Astrocyte (in vitro differentiated cells and primary cell): ENCODE measurements at regions not wholly inside any gene's neighbourhood (a gene's known extent, or its start where the extent isn't known, plus 50 kb on each side); places are given as distances from the start of the nearest gene placed in this dataset.
A peak's percentile ranks its signal among the peaks of the same experiment; 100 is the strongest.

Experiments used
- DNase-seq: peaks from one replicate; pipeline ENCODE4 v3.0.0-alpha.2; 2010; ENCODE audit warnings: low read depth
- FAIRE-seq: peaks from 2 replicates; lab custom pipeline; 2011; peaks lifted over from hg19 to GRCh38; lab: Jason Lieb, UNC
- H2AFZ ChIP-seq: 2 replicates; pipeline ENCODE4 v1.6.0; 2012; ENCODE audit warnings: low read depth, low read length, inconsistent platforms
- H3K27ac ChIP-seq: 2 replicates; pipeline ENCODE4 v1.5.1; 2011; ENCODE audit warnings: low read depth, low read length, inconsistent platforms
- H3K27me3 ChIP-seq: 2 replicates; pipeline ENCODE4 v1.6.0; 2011; ENCODE audit warnings: low read length, inconsistent platforms; ENCODE audit not compliant: insufficient read depth
- H3K36me3 ChIP-seq: 2 replicates; pipeline ENCODE4 v1.5.1; 2011; ENCODE audit warnings: low read length, inconsistent platforms; ENCODE audit not compliant: insufficient read depth
- H3K4me1 ChIP-seq: 2 replicates; pipeline ENCODE4 v1.5.1; 2011; ENCODE audit warnings: low read length, inconsistent platforms; ENCODE audit not compliant: insufficient read depth
- H3K4me2 ChIP-seq: 2 replicates; pipeline ENCODE4 v1.6.0; 2012; ENCODE audit warnings: low read length, inconsistent platforms
- H3K4me3 ChIP-seq: 2 replicates; pipeline ENCODE4 v1.5.1; 2011; ENCODE audit warnings: low read depth, mild to moderate bottlenecking, low read length, inconsistent platforms; ENCODE audit not compliant: insufficient read depth
- H3K79me2 ChIP-seq: 2 replicates; pipeline ENCODE4 v1.6.0; 2012; ENCODE audit warnings: mild to moderate bottlenecking, low read length, inconsistent platforms; ENCODE audit not compliant: insufficient read depth
- H3K9ac ChIP-seq: 2 replicates; pipeline ENCODE4 v1.6.0; 2012; ENCODE audit warnings: mild to moderate bottlenecking, low read length, inconsistent platforms
- H3K9me3 ChIP-seq: 2 replicates; pipeline ENCODE4 v1.5.1; 2012; ENCODE audit warnings: low read depth, mild to moderate bottlenecking, low read length, inconsistent platforms; ENCODE audit not compliant: insufficient read depth
- H4K20me1 ChIP-seq: 2 replicates; pipeline ENCODE4 v1.6.0; 2012; ENCODE audit warnings: low read length, inconsistent platforms; ENCODE audit not compliant: insufficient read depth
- H3K27ac Mint-ChIP-seq: one replicate; pipeline ENCODE4 v1.8.0; 2021; ENCODE audit warnings: mild to moderate bottlenecking, mixed read lengths; ENCODE audit not compliant: unreplicated experiment
- H3K27me3 Mint-ChIP-seq: one replicate; pipeline ENCODE4 v1.8.0; 2021; ENCODE audit warnings: low read depth, mixed read lengths; ENCODE audit not compliant: unreplicated experiment
- H3K36me3 Mint-ChIP-seq: one replicate; pipeline ENCODE4 v1.8.0; 2021; ENCODE audit warnings: low read depth, mixed read lengths; ENCODE audit not compliant: unreplicated experiment
- H3K4me1 Mint-ChIP-seq: one replicate; pipeline ENCODE4 v1.8.0; 2021; ENCODE audit warnings: low read depth, mixed read lengths; ENCODE audit not compliant: unreplicated experiment
- H3K4me3 Mint-ChIP-seq: one replicate; pipeline ENCODE4 v1.8.0; 2021; ENCODE audit warnings: mild to moderate bottlenecking, moderate library complexity, mixed read lengths; ENCODE audit not compliant: unreplicated experiment
- H3K9me3 Mint-ChIP-seq: one replicate; pipeline ENCODE4 v1.8.0; 2021; ENCODE audit warnings: mild to moderate bottlenecking, mixed read lengths; ENCODE audit not compliant: unreplicated experiment
- CTCF ChIP-seq: IDR thresholded peaks from 2 replicates; pipeline ENCODE4 v1.5.1; 2011; ENCODE audit warnings: low read depth, mild to moderate bottlenecking, inconsistent platforms, low read length, moderate library complexity; ENCODE audit not compliant: insufficient read depth
- EZH2 ChIP-seq: IDR thresholded peaks from 2 replicates; pipeline ENCODE4 v1.6.1; 2012; ENCODE audit warnings: mild to moderate bottlenecking, low read length, inconsistent platforms; ENCODE audit not compliant: insufficient read depth

GRCh38 chr2:144091622-144092021, 428.3 kb downstream of the ZEB2 start:
- TF ChIP-seq CTCF (no peak), EZH2 (no peak)
- Histone ChIP-seq H3K27me3 (no peaks in the 10 kb centered on the region), H3K36me3 (no peaks in the 10 kb centered on the region), H3K4me2 (no peak overlapping the region), H3K4me1 (peaks cover 7% of the 10 kb centered on the region), H3K9ac (no peak overlapping the region), H3K9me3 (no peaks in the 10 kb centered on the region), H3K27ac (no peak overlapping the region), H4K20me1 (no peaks in the 10 kb centered on the region), H2AFZ (no peak overlapping the region), H3K4me3 (no peak overlapping the region), H3K79me2 (no peaks in the 10 kb centered on the region)
- Mint-ChIP-seq H3K27me3 (no peaks in the 10 kb centered on the region), H3K4me1 (peaks cover 11% of the 10 kb centered on the region), H3K27ac (no peak overlapping the region), H3K9me3 (no peaks in the 10 kb centered on the region), H3K4me3 (no peak overlapping the region), H3K36me3 (no peaks in the 10 kb centered on the region)
- DNase-seq (no peak), FAIRE-seq (no peak)

GRCh38 chr2:144088863-144089262, 431.1 kb downstream of the ZEB2 start:
- Mint-ChIP-seq H3K9me3 (no peaks in the 10 kb centered on the region), H3K27ac (no peak overlapping the region), H3K36me3 (no peaks in the 10 kb centered on the region), H3K4me3 (no peak overlapping the region), H3K27me3 (no peaks in the 10 kb centered on the region), H3K4me1 (peaks cover 18% of the 10 kb centered on the region)
- H4K20me1 ChIP-seq: no peaks in the 10 kb centered on the region
- no peak for TF ChIP-seq CTCF
- no peak for TF ChIP-seq EZH2
- H3K4me2 ChIP-seq: no peak overlapping the region
- no peak overlapping the region for H3K27ac ChIP-seq
- no peak for FAIRE-seq
- H2AFZ ChIP-seq: no peak overlapping the region
- no peak overlapping the region for H3K4me3 ChIP-seq
- no peaks in the 10 kb centered on the region for H3K36me3 ChIP-seq
- H3K79me2 ChIP-seq: no peaks in the 10 kb centered on the region
- no peak overlapping the region for H3K9ac ChIP-seq
- H3K27me3 ChIP-seq: no peaks in the 10 kb centered on the region
- no peak for DNase-seq
- H3K9me3 ChIP-seq: no peaks in the 10 kb centered on the region
- H3K4me1 ChIP-seq: peaks cover 21% of the 10 kb centered on the region

- peaks cover 35% of the 10 kb centered on the region for H3K4me1 Mint-ChIP-seq
- no peak overlapping the region for H3K27ac Mint-ChIP-seq
- no peaks in the 10 kb centered on the region for H3K27me3 ChIP-seq
- no peaks in the 10 kb centered on the region for H3K36me3 Mint-ChIP-seq
- no peak overlapping the region for H3K27ac ChIP-seq
- TF ChIP-seq EZH2 (no peak), CTCF (no peak)
- no peaks in the 10 kb centered on the region for H3K9me3 ChIP-seq
- no peaks in the 10 kb centered on the region for H3K36me3 ChIP-seq
- H3K9me3 Mint-ChIP-seq: no peaks in the 10 kb centered on the region
- peak; percentile 45 for DNase-seq
- H2AFZ ChIP-seq: no peak overlapping the region
- no peak overlapping the region for H3K4me2 ChIP-seq
- H4K20me1 ChIP-seq: no peaks in the 10 kb centered on the region
- FAIRE-seq: no peak
- H3K4me3 ChIP-seq: no peak overlapping the region
- H3K9ac ChIP-seq: no peak overlapping the region
- H3K79me2 ChIP-seq: no peaks in the 10 kb centered on the region
- H3K4me3 Mint-ChIP-seq: no peak overlapping the region
- H3K4me1 ChIP-seq: peaks cover 32% of the 10 kb centered on the region
- no peaks in the 10 kb centered on the region for H3K27me3 Mint-ChIP-seq
Measured at GRCh38 chr2:144086965-144087364, 433.0 kb downstream of the ZEB2 start.
